ENCODE measurements at regions not wholly inside any gene's neighbourhood (a gene's known extent, or its start where the extent isn't known, plus 50 kb on each side); places are given as distances from the start of the nearest gene placed in this dataset.

DNA sequence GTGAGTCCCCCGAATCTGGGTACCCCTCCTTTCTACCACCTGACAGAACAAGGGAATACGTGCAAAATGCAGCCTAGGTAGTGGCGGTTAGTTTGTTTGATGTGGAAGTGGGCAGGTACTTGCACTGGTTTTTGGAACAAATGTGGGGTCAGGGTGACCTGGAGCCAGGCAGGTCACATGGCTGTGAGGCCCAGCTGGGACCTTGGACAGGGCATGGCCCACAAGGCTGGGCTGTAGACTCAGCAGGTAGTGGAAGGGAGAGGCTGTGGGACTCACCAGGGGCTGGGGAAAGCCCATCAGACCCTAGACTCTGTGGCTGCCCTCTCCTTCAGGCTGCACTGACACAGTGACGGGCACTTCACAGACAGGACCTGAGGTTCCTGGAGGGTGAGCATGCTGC, 159.9 kb upstream of the ADCY1 start:
- no peak for TF ChIP-seq POLR2A (IDR thresholded peaks at IDR 0.05)
- TF ChIP-seq, protein P1, sequence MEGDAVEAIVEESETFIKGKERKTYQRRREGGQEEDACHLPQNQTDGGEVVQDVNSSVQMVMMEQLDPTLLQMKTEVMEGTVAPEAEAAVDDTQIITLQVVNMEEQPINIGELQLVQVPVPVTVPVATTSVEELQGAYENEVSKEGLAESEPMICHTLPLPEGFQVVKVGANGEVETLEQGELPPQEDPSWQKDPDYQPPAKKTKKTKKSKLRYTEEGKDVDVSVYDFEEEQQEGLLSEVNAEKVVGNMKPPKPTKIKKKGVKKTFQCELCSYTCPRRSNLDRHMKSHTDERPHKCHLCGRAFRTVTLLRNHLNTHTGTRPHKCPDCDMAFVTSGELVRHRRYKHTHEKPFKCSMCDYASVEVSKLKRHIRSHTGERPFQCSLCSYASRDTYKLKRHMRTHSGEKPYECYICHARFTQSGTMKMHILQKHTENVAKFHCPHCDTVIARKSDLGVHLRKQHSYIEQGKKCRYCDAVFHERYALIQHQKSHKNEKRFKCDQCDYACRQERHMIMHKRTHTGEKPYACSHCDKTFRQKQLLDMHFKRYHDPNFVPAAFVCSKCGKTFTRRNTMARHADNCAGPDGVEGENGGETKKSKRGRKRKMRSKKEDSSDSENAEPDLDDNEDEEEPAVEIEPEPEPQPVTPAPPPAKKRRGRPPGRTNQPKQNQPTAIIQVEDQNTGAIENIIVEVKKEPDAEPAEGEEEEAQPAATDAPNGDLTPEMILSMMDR (IDR thresholded peaks at IDR 0.05) = no peak
